Peyer's patch (tissue), 4 donors: ENCODE measurements at regions not wholly inside any gene's neighbourhood (a gene's known extent, or its start where the extent isn't known, plus 50 kb on each side); places are given as distances from the start of the nearest gene placed in this dataset.
"Not testable (repeated sequence)": the region's sequence is repeated elsewhere in the genome, so short reads cannot be mapped to it uniquely, and the experiment has no call there.

ENCODE experiments used
- DNase-seq, 3 donors: peaks; one replicate each; pipeline ENCODE4 v3.0.0-alpha.2; 2017 to 2019
- H3K27ac ChIP-seq, 4 donors: fragments of 200-600 bp; sonication (generic); one replicate each; pipeline ENCODE4 v1.5.1; 2016 to 2019
- H3K27me3 ChIP-seq, 2 donors: fragments of 200-600 bp; sonication (generic); one replicate each; pipeline ENCODE4 v1.5.1; 2019
- H3K36me3 ChIP-seq, 3 donors: fragments of 200-600 bp; sonication (generic); one replicate each; pipeline ENCODE4 v1.5.1; 2016 to 2019
- H3K4me1 ChIP-seq, 4 donors: fragments of 200-600 bp; sonication (generic); one replicate each; pipeline ENCODE4 v1.5.1; 2016 to 2019
- H3K4me3 ChIP-seq, 4 donors: fragments of 200-600 bp; sonication (generic); 1 replicate in 3 of 4; 2 replicates in 1 of 4; pipeline ENCODE4 v1.5.1; 2016 to 2019; ENCODE audit warnings: mild to moderate bottlenecking in 1 of 4
- H3K9me3 ChIP-seq, 4 donors: fragments of 200-600 bp; sonication (generic); one replicate each; pipeline ENCODE4 v1.5.1; 2016 to 2019; ENCODE audit warnings: mild to moderate bottlenecking in 1 of 4
- CTCF ChIP-seq, 6 experiments: fragments of 450-650 bp in 4 of 6; fragments of 200-600 bp in 2 of 6; sonication (generic) in 1 of 6; IDR thresholded peaks; one replicate each; pipeline ENCODE4 v1.5.1; 2017 to 2019; ENCODE audit warnings: antibody characterized with exemption in 6 of 6, mild to moderate bottlenecking in 3 of 6, moderate library complexity in 1 of 6
- POLR2A ChIP-seq, 2 donors: fragments of 450-650 bp; IDR thresholded peaks; one replicate each; pipeline ENCODE4 v1.5.1; 2017; ENCODE audit warnings: antibody characterized with exemption in 2 of 2, mild to moderate bottlenecking in 2 of 2, moderate library complexity in 2 of 2

DNA sequence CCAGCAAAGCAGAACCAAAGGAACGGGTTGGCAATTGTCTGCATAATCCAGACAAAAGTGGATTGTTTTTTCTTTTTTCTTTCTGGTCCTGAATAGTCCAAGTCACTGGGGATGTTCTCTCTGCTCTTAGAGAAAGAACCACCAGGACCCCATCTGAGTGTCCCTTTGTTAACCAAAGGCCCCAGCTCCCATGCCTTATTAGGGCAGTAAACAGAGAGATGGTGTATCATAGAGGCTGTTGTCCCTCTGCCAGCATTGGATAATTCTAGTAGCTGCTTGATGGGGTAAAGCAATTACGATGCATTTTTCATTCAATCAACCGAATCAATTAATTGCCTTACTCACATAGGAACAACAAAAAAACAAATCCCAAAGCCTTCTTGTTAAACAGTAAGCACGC, 213.0 kb downstream of the BUB3 start:
- TF ChIP-seq CTCF (IDR thresholded peaks at IDR 0.05) (no peak), POLR2A (IDR thresholded peaks at IDR 0.05) (no peak)
- Histone ChIP-seq H3K4me1 (no peaks in the 10 kb centered on the region), H3K4me3 (no peak overlapping the region), H3K36me3 (no peaks in the 10 kb centered on the region), H3K9me3 (no peaks in the 10 kb centered on the region), H3K27ac (no peak overlapping the region), H3K27me3 (no peaks in the 10 kb centered on the region)
- no peak for DNase-seq

DNA sequence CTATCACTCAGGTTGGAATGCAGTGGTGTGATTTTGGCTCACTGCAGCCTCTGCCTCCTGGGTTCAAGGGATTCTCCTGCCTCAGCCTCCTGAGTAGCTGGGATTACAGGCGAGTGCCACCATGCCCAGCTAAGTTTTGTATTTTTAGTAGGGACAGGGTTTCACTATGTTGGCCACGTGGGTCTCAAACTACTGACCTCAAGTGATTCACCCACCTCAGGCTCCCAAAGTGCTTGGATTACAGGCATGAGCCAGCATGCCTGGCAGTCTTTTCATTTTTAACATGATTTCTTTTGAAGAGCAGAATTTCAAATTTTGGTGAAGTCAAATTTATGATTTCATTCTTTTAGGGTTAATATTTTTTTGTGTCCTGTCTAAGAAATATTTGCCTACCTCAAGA, 217.4 kb downstream of the BUB3 start:
- H3K9me3 ChIP-seq, H3K4me3 ChIP-seq, H3K36me3 ChIP-seq, H3K27ac ChIP-seq, H3K27me3 ChIP-seq, DNase-seq, H3K4me1 ChIP-seq: not testable (repeated sequence)

- Histone ChIP-seq H3K9me3 (no peaks in the 10 kb centered on the region), H3K27ac (no peak overlapping the region), H3K36me3 (no peaks in the 10 kb centered on the region), H3K27me3 (no peaks in the 10 kb centered on the region), H3K4me3 (no peak overlapping the region), H3K4me1 (no peaks in the 10 kb centered on the region)
- no peak for DNase-seq
- TF ChIP-seq POLR2A (IDR thresholded peaks at IDR 0.05) (no peak), CTCF (IDR thresholded peaks at IDR 0.05) (no peak)
Measured at GRCh38 chr10:123373591-123373990, 219.4 kb downstream of the BUB3 start.

GRCh38 chr10:123375097-123375496, 220.9 kb downstream of the BUB3 start:
- Histone ChIP-seq H3K36me3 (no peaks in the 10 kb centered on the region), H3K27ac (no peak overlapping the region), H3K9me3 (no peaks in the 10 kb centered on the region), H3K4me3 (no peak overlapping the region), H3K27me3 (no peaks in the 10 kb centered on the region), H3K4me1 (no peaks in the 10 kb centered on the region)
- no peak for TF ChIP-seq POLR2A (IDR thresholded peaks at IDR 0.05)
- no peak for TF ChIP-seq CTCF (IDR thresholded peaks at IDR 0.05)
- no peak for DNase-seq

GRCh38 chr10:123375738-123376137, 221.5 kb downstream of the BUB3 start:
- Histone ChIP-seq H3K4me1 (no peaks in the 10 kb centered on the region), H3K36me3 (no peaks in the 10 kb centered on the region), H3K27ac (no peak overlapping the region), H3K4me3 (no peak overlapping the region), H3K27me3 (no peaks in the 10 kb centered on the region), H3K9me3 (no peaks in the 10 kb centered on the region)
- no peak for DNase-seq
- no peak for TF ChIP-seq CTCF (IDR thresholded peaks at IDR 0.05)
- TF ChIP-seq POLR2A (IDR thresholded peaks at IDR 0.05), result no peak

- Histone ChIP-seq H3K27me3 (no peaks in the 10 kb centered on the region), H3K36me3 (no peaks in the 10 kb centered on the region), H3K4me1 (no peaks in the 10 kb centered on the region), H3K4me3 (no peak overlapping the region), H3K27ac (no peak overlapping the region), H3K9me3 (no peaks in the 10 kb centered on the region)
- no peak for DNase-seq
- no peak for TF ChIP-seq POLR2A (IDR thresholded peaks at IDR 0.05)
- TF ChIP-seq CTCF (IDR thresholded peaks at IDR 0.05), result no peak
Measured at GRCh38 chr10:123377883-123378282, 223.7 kb downstream of the BUB3 start.
